Activated effector memory CD4-positive, alpha-beta T cell treated with anti-CD3 and anti-CD28 coated beads, Interleukin-2, amount 50 U/mL, for 16 hours (primary cell): ENCODE measurements at regions not wholly inside any gene's neighbourhood (a gene's known extent, or its start where the extent isn't known, plus 50 kb on each side); places are given as distances from the start of the nearest gene placed in this dataset.
"Not testable (repeated sequence)": the region's sequence is repeated elsewhere in the genome, so short reads cannot be mapped to it uniquely, and the experiment has no call there.

ENCODE experiments used
- DNase-seq: peaks from one replicate; pipeline ENCODE4 v3.0.0-alpha.2; 2020

- no peak for DNase-seq
These were observed 173.0 kb downstream of the LEPR start for GRCh38 chr1:65593516-65593915.

- DNase-seq = no peak
These were observed 175.3 kb downstream of the LEPR start for GRCh38 chr1:65595724-65596123.

GRCh38 chr1:65596768-65597167 lies 176.3 kb downstream of the LEPR start:
- no peak for DNase-seq

- DNase-seq = no peak
These were observed 185.2 kb downstream of the LEPR start for GRCh38 chr1:65605621-65606020.

GRCh38 chr1:65606426-65606825 lies 186.0 kb downstream of the LEPR start:
- DNase-seq = no peak

GRCh38 chr1:65613884-65614283 lies 178.8 kb upstream of the PDE4B start:
- DNase-seq = no peak

GRCh38 chr1:65615859-65616258 lies 176.8 kb upstream of the PDE4B start:
- no peak for DNase-seq

GRCh38 chr1:65621721-65622120 lies 171.0 kb upstream of the PDE4B start:
- DNase-seq = not testable (repeated sequence)

GRCh38 chr1:65623895-65624294 lies 168.8 kb upstream of the PDE4B start:
- no peak for DNase-seq

- DNase-seq = no peak
These were observed 167.2 kb upstream of the PDE4B start for GRCh38 chr1:65625528-65625927.

GRCh38 chr1:65626003-65626402 lies 166.7 kb upstream of the PDE4B start:
- no peak for DNase-seq

GRCh38 chr1:65629788-65630187 lies 162.9 kb upstream of the PDE4B start:
- DNase-seq = no peak

GRCh38 chr1:65630855-65631254 lies 161.8 kb upstream of the PDE4B start:
- no peak for DNase-seq

GRCh38 chr1:65632235-65632634 lies 160.5 kb upstream of the PDE4B start:
- DNase-seq = no peak

GRCh38 chr1:65640046-65640445 lies 152.6 kb upstream of the PDE4B start:
- DNase-seq = no peak

- DNase-seq = not testable (repeated sequence)
These were observed 143.5 kb upstream of the PDE4B start for GRCh38 chr1:65649185-65649584.

- no peak for DNase-seq
These were observed 142.0 kb upstream of the PDE4B start for GRCh38 chr1:65650682-65651081.

- not testable (repeated sequence) for DNase-seq
These were observed 138.2 kb upstream of the PDE4B start for GRCh38 chr1:65654526-65654925.

GRCh38 chr1:65657609-65658008 lies 135.1 kb upstream of the PDE4B start:
- not testable (repeated sequence) for DNase-seq

GRCh38 chr1:65658122-65658521 lies 134.6 kb upstream of the PDE4B start:
- DNase-seq = no peak

- no peak for DNase-seq
These were observed 124.3 kb upstream of the PDE4B start for GRCh38 chr1:65668368-65668767.

GRCh38 chr1:65670518-65670917 lies 122.2 kb upstream of the PDE4B start:
- no peak for DNase-seq

- DNase-seq = no peak
These were observed 118.2 kb upstream of the PDE4B start for GRCh38 chr1:65674522-65674921.

- DNase-seq = no peak
These were observed 112.9 kb upstream of the PDE4B start for GRCh38 chr1:65679773-65680172.

- no peak for DNase-seq
These were observed 111.6 kb upstream of the PDE4B start for GRCh38 chr1:65681096-65681495.
